Muscle layer of duodenum (tissue), 2 donors: ENCODE measurements at regions not wholly inside any gene's neighbourhood (a gene's known extent, or its start where the extent isn't known, plus 50 kb on each side); places are given as distances from the start of the nearest gene placed in this dataset.

ENCODE experiments used
- H3K27ac ChIP-seq: one replicate; pipeline ENCODE4 v1.7.0; 2013; ENCODE audit warnings: mild to moderate bottlenecking, low read length
- H3K27me3 ChIP-seq: one replicate; pipeline ENCODE4 v1.7.0; 2013; ENCODE audit warnings: low read depth, mild to moderate bottlenecking, control low read depth, low read length
- H3K36me3 ChIP-seq, 2 donors: one replicate each; pipeline ENCODE4 v1.7.0; 2013; ENCODE audit warnings: low read length in 2 of 2, control low read depth in 1 of 2, mild to moderate bottlenecking in 1 of 2; ENCODE audit not compliant: insufficient read depth in 2 of 2, control insufficient read depth in 1 of 2
- H3K4me1 ChIP-seq, 2 donors: one replicate each; pipeline ENCODE4 v1.7.0; 2013; ENCODE audit warnings: low read length in 2 of 2, mild to moderate bottlenecking in 2 of 2, control low read depth in 1 of 2, moderate library complexity in 1 of 2; ENCODE audit not compliant: insufficient read depth in 2 of 2, control insufficient read depth in 1 of 2
- H3K4me3 ChIP-seq, 2 donors: one replicate each; pipeline ENCODE4 v1.7.0; 2013; ENCODE audit warnings: low read length in 2 of 2, low read depth in 1 of 2, mild to moderate bottlenecking in 1 of 2
- H3K9me3 ChIP-seq, 2 donors: one replicate each; pipeline ENCODE4 v1.7.0; 2013; ENCODE audit warnings: low read length in 2 of 2, control low read depth in 1 of 2, mild to moderate bottlenecking in 1 of 2; ENCODE audit not compliant: control insufficient read depth in 1 of 2
- donor health status: healthy.

DNA sequence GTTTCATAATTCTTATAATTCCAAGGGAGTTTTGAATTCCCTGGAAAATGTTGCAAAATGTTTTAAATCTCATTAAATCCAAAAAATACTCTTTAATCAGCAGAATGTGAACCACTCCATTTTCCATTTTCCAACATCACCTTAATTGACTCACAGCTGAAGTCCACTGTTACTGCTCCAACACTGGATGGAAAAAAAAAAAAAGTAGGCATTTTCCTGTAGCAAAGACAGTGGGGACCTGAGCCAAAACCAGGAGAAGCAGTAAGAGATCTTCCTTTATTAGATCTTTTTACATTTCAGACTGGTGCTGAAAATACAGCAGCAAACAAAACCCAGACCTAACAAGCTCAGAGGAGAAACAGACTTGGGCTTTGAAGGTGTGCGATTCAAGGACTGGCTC is 62.4 kb upstream of the SPATS2L start:
- H3K4me3 ChIP-seq = no peak overlapping the region
- H3K36me3 ChIP-seq = no peaks in the 10 kb centered on the region
- no peaks in the 10 kb centered on the region for H3K9me3 ChIP-seq
- H3K4me1 ChIP-seq = no peaks in the 10 kb centered on the region
- H3K27ac ChIP-seq = no peak overlapping the region
- H3K27me3 ChIP-seq = no peaks in the 10 kb centered on the region

DNA sequence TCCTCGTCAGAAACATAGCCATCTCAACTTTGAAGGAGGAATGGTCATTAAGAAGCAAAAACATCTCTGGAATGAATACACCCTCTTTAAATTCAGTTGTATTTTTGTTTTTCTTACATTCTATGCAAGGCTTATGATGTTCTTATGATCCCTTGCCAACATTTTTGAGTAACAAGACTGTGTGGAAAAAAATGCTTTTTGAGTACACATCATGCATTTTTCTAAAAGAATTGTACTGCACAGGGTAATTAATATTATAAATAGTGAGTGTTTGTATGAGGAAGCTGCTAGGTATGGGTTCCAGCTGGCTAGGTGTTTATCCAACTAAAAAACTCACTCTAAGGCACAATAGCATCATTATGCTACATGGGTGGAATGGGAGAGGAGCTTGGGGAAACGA is 59.0 kb upstream of the SPATS2L start:
- Histone ChIP-seq H3K4me1 (no peaks in the 10 kb centered on the region), H3K27me3 (no peaks in the 10 kb centered on the region), H3K9me3 (no peaks in the 10 kb centered on the region), H3K4me3 (no peak overlapping the region), H3K27ac (no peak overlapping the region), H3K36me3 (no peaks in the 10 kb centered on the region)

DNA sequence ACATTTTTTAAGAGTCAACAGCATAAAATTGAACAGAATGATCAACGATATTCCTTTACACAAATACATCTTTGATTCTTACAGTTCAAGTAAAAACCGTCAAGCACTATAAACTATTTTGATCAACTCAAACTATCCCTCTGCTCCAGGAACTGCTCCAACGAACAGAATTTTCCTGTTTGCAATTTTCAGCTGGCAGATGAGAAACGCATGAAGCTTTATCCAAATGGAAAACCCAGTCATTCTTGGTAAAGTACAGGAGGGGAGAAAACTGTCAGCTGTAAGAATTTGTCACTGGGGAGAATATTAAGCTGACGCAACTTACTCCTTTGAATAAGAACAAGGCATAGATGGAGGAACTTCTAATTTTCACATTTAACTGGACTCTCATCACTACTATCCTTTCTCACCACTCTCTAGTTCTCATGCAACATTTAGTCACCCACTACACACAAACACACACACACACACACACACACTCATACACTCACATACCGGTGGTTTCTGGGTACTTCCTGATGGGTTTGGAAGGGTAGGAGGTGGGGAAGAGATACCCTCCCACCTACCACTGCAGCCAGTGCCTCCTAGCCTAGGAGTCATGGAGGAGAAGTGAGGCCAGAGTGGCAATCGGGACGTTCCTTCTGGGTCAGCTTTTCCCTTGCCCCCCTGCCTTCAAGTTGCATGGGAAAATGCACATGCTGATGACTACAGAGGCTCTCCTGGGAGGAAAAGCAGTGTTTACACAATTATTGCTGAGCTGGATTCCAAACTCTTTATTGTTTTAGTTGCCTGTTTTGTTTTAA is 54.0 kb upstream of the SPATS2L start:
- Histone ChIP-seq H3K27me3 (no peaks in the 10 kb centered on the region), H3K4me3 (no peak overlapping the region), H3K4me1 (peaks cover 0 to 7% of the 10 kb centered on the region in 2 donors), H3K36me3 (no peaks in the 10 kb centered on the region), H3K9me3 (no peaks in the 10 kb centered on the region), H3K27ac (no peak overlapping the region)

DNA sequence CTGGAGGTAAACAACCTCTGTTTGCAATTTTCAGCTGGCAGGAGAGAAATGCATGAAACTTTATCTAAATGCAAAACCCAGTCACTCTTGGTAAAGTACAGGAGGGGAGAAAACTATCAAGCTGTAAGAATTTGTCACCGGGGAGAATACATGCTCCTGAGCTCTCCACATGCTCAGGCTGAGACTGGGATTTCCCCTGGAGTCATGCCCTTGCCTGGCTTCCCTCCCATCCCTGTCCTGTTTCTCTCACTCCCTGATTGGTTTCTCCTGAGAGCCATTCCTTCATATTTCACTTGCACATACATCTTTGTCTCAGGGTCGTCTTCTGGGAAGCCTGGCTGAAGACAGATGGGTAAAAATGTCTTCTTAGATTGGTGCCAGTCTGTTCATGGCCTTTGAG is 52.9 kb upstream of the SPATS2L start:
- Histone ChIP-seq H3K27ac (no peak overlapping the region), H3K36me3 (no peaks in the 10 kb centered on the region), H3K9me3 (no peaks in the 10 kb centered on the region), H3K4me3 (no peak overlapping the region), H3K4me1 (peaks cover 0 to 7% of the 10 kb centered on the region in 2 donors), H3K27me3 (no peaks in the 10 kb centered on the region)

DNA sequence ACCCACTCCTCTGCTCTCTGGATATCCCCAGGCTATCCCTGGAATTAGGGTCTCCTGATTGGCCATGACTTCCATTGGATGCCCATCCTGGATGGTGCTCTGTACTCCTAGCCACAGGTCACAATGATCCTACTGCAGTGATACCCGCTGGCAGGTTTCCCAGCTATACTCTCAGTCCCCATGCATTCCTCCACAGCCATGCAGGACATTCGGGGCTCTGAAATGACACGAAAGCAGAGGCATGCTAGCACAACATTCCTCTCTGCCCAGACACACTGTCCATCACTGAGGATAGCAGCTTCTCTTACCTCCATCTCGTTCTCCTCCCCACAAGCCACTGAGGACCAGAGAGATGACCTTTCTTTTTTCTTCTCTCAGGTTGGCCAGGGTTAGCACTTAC is 51.7 kb upstream of the SPATS2L start:
- Histone ChIP-seq H3K9me3 (no peaks in the 10 kb centered on the region), H3K27me3 (no peaks in the 10 kb centered on the region), H3K4me3 (no peak overlapping the region), H3K27ac (no peak overlapping the region), H3K4me1 (peaks cover 0 to 7% of the 10 kb centered on the region in 2 donors), H3K36me3 (no peaks in the 10 kb centered on the region)

DNA sequence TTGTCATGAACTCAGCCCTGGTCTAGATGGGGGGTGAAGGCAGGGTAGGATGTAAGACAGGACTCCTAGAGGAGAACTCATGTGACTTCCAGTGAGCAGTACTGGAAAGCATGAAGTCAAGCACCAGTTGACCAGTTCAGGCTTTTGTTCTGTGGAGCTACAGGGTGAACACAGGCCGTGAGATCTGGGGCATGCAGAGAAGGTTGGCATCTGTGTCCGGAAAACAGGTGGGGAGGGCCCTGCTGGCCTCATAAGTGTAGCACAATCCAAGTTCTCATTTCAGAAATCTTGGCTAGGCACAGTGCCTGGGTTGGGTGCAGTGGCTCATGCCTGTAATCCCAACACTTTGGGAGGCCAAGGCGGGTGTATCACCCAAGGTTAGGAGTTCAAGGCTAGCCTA is 50.9 kb upstream of the SPATS2L start:
- no peaks in the 10 kb centered on the region for H3K36me3 ChIP-seq
- no peaks in the 10 kb centered on the region for H3K27me3 ChIP-seq
- no peaks in the 10 kb centered on the region for H3K9me3 ChIP-seq
- H3K4me3 ChIP-seq = no peak overlapping the region
- H3K4me1 ChIP-seq = peaks cover 0 to 7% of the 10 kb centered on the region in 2 donors
- H3K27ac ChIP-seq = no peak overlapping the region
